Endothelial cell of umbilical vein (primary cell): ENCODE measurements at regions not wholly inside any gene's neighbourhood (a gene's known extent, or its start where the extent isn't known, plus 50 kb on each side); places are given as distances from the start of the nearest gene placed in this dataset.

ENCODE experiments used
- BruUV-seq: library from RNA; stranded (reverse); fragments of 400-500 nt; replicated peaks from 2 replicates; lab custom pipeline; 2021; lab: Mats Ljungman, UMichigan
- CTCF ChIA-PET: fragments of 300-600, 350-600 bp; sonication (Branson Sonifier 250); formaldehyde crosslinking; loops from one replicate; lab custom pipeline; 2021; ENCODE audit warnings: antibody characterized with exemption, inconsistent platforms; lab: Charles Lee
- POLR2A ChIA-PET: fragments of 300-600, 350-600 bp; sonication (Branson Sonifier 250); formaldehyde crosslinking; loops from one replicate; lab custom pipeline; 2021; ENCODE audit warnings: antibody characterized with exemption, inconsistent platforms; lab: Charles Lee
- DNase-seq: peaks from one replicate; pipeline ENCODE4 v3.0.0-alpha.2; 2011; ENCODE audit warnings: low read depth, low spot score
- FAIRE-seq: peaks from 2 replicates; lab custom pipeline; 2011; peaks lifted over from hg19 to GRCh38; lab: Jason Lieb, UNC
- H2AFZ ChIP-seq: 2 replicates; pipeline ENCODE4 v1.6.0; 2012; ENCODE audit warnings: low read depth, low read length, control low read depth, inconsistent platforms
- H3K27ac ChIP-seq: 2 replicates; pipeline ENCODE4 v1.5.1; 2011; ENCODE audit warnings: low read depth, mild to moderate bottlenecking, control low read depth, low read length, moderate library complexity; ENCODE audit not compliant: insufficient read depth
- H3K27me3 ChIP-seq, 2 experiments: 2 replicates each; pipeline versions ENCODE4 v1.6.0 to v1.6.1; 2011; ENCODE audit warnings: low read length in 2 of 2, mixed read lengths in 1 of 2; ENCODE audit not compliant: control insufficient read depth in 2 of 2, insufficient read depth in 2 of 2
- H3K36me3 ChIP-seq, 2 experiments: 2 replicates in 1 of 2; 3 replicates in 1 of 2; pipeline ENCODE4 v1.5.1; 2011; ENCODE audit warnings: low read length in 2 of 2, mild to moderate bottlenecking in 1 of 2, moderate library complexity in 1 of 2; ENCODE audit not compliant: control insufficient read depth in 2 of 2, insufficient read depth in 2 of 2; ENCODE audit errors: extremely low read depth in 1 of 2
- H3K4me1 ChIP-seq: 3 replicates; pipeline ENCODE4 v1.5.1; 2011; ENCODE audit warnings: mild to moderate bottlenecking, low read length; ENCODE audit not compliant: control insufficient read depth, insufficient read depth; ENCODE audit errors: extremely low read depth
- H3K4me2 ChIP-seq: 2 replicates; pipeline ENCODE4 v1.6.1; 2011; ENCODE audit warnings: low read length, control low read depth, mixed read lengths; ENCODE audit not compliant: insufficient read depth
- H3K4me3 ChIP-seq, 3 experiments: fragments of 200-600 bp in 1 of 3; sonication (generic), shearing (Covaris generic) in 1 of 3; replicated peaks in 1 of 3; 2 replicates each; pipeline ENCODE4 v1.5.1; 2011 to 2016; ENCODE audit warnings: control low read depth in 3 of 3, low read length in 3 of 3, mild to moderate bottlenecking in 2 of 3, inconsistent platforms in 1 of 3, low read depth in 1 of 3, moderate library complexity in 1 of 3; ENCODE audit not compliant: insufficient read depth in 1 of 3
- H3K79me2 ChIP-seq: 2 replicates; pipeline ENCODE4 v1.6.0; 2012; ENCODE audit warnings: low read length, inconsistent platforms; ENCODE audit not compliant: control insufficient read depth, insufficient read depth
- H3K9ac ChIP-seq: replicated peaks from 2 replicates; pipeline ENCODE3; 2011; ENCODE audit warnings: low read length, control low read depth; ENCODE audit not compliant: insufficient read depth; ENCODE audit errors: extremely low read depth
- H3K9me1 ChIP-seq: replicated peaks from 3 replicates; pipeline ENCODE4 v1.6.0; 2011; ENCODE audit warnings: mild to moderate bottlenecking, low read length; ENCODE audit not compliant: control insufficient read depth, insufficient read depth; ENCODE audit errors: extremely low read depth
- H3K9me3 ChIP-seq: replicated peaks from 2 replicates; pipeline ENCODE4 v1.5.1; 2012; ENCODE audit warnings: low read length, inconsistent platforms; ENCODE audit not compliant: control insufficient read depth, insufficient read depth
- H4K20me1 ChIP-seq: replicated peaks from 2 replicates; pipeline ENCODE3; 2011; ENCODE audit warnings: mild to moderate bottlenecking, low read length; ENCODE audit not compliant: control insufficient read depth, insufficient read depth; ENCODE audit errors: extremely low read depth
- CTCF ChIP-seq, 2 donors: IDR thresholded peaks; 1 replicate in 1 of 2; 2 replicates in 1 of 2; pipeline ENCODE4 v1.5.1; 2011; ENCODE audit warnings: low read length in 2 of 2, mild to moderate bottlenecking in 2 of 2, moderate library complexity in 2 of 2, control low read depth in 1 of 2, inconsistent platforms in 1 of 2, low read depth in 1 of 2; ENCODE audit not compliant: insufficient read depth in 1 of 2; ENCODE audit errors: extremely low read depth in 1 of 2
- EZH2 ChIP-seq: IDR thresholded peaks from 2 replicates; pipeline ENCODE4 v1.6.1; 2012; ENCODE audit warnings: borderline replicate concordance, low read depth, mild to moderate bottlenecking, moderate library complexity, low read length, inconsistent platforms; ENCODE audit not compliant: severe bottlenecking
- FOS ChIP-seq: IDR thresholded peaks from 2 replicates; pipeline ENCODE4 v1.6.1; 2011; ENCODE audit warnings: mild to moderate bottlenecking, low read length, moderate library complexity, borderline replicate concordance; ENCODE audit not compliant: insufficient read depth
- GATA2 ChIP-seq: IDR thresholded peaks from 2 replicates; pipeline ENCODE4 v1.7.0; 2011; ENCODE audit warnings: low read depth, mild to moderate bottlenecking, moderate library complexity, mixed read lengths, low read length; ENCODE audit not compliant: insufficient read length, insufficient read depth
- JUN ChIP-seq: IDR thresholded peaks from 2 replicates; pipeline ENCODE4 v1.6.1; 2011; ENCODE audit warnings: borderline replicate concordance, low read depth; ENCODE audit not compliant: insufficient read length, insufficient read depth
- MAX ChIP-seq: IDR thresholded peaks from 2 replicates; pipeline ENCODE4 v1.6.1; 2011; ENCODE audit not compliant: insufficient read depth, insufficient read length
- MYC ChIP-seq: IDR thresholded peaks from one replicate; pipeline ENCODE4 v1.6.1; 2011; ENCODE audit warnings: mild to moderate bottlenecking, low read depth, low read length
- POLR2A ChIP-seq: IDR thresholded peaks from 2 replicates; pipeline ENCODE4 v1.6.1; 2012; ENCODE audit warnings: low read depth, mild to moderate bottlenecking, control low read depth, low read length
- POLR2AphosphoS5 ChIP-seq: IDR thresholded peaks from 2 replicates; pipeline ENCODE4 v1.6.1; 2012; ENCODE audit warnings: low read depth, mild to moderate bottlenecking, control low read depth, low read length, moderate library complexity; ENCODE audit not compliant: insufficient read depth
- dilution Hi-C: fragments of 300-500 bp; cut with MboI; formaldehyde crosslinking; loops from one replicate; pipeline ENCODE4 v1.15.0; 2019; ENCODE audit warnings: low sequenced_read_pairs; ENCODE audit not compliant: extremely low pct_ligation_motif_present
- intact Hi-C: fragments of 100-400 bp; cut with micrococcal nuclease; formaldehyde crosslinking; loops from one replicate; pipeline ENCODE4 v1.10.0; 2022

GRCh38 chr4:182067828-182068227 lies 175.4 kb upstream of the TENM3 start:
- no peak overlapping the region for H3K9ac ChIP-seq
- no peaks in the 10 kb centered on the region for H3K4me1 ChIP-seq
- H3K36me3 ChIP-seq: no peaks in the 10 kb centered on the region
- DNase-seq (no peak), FAIRE-seq (no peak)
- H3K4me3 ChIP-seq: no peak overlapping the region
- intact Hi-C loops (no loop called here), dilution Hi-C loops (no loop called here)
- H2AFZ ChIP-seq: no peak overlapping the region
- H3K27me3 ChIP-seq: no peaks in the 10 kb centered on the region
- H4K20me1 ChIP-seq: no peaks in the 10 kb centered on the region
- POLR2A ChIA-PET: no interaction called here
- H3K4me2 ChIP-seq: no peak overlapping the region
- no peaks in the 10 kb centered on the region for H3K9me1 ChIP-seq
- CTCF ChIA-PET: no interaction called here
- H3K9me3 ChIP-seq: peaks cover 7% of the 10 kb centered on the region
- BruUV-seq: no TSS peak
- no peak overlapping the region for H3K27ac ChIP-seq
- TF ChIP-seq POLR2AphosphoS5: no peak
- TF ChIP-seq MYC: no peak
- TF ChIP-seq MAX: no peak
- no peak for TF ChIP-seq GATA2
- no peak for TF ChIP-seq EZH2
- no peak for TF ChIP-seq CTCF (IDR thresholded peaks at IDR 0.05; ENCODE audit: extremely low read depth in 1 of 2, insufficient read depth in 1 of 2, low read depth in 1 of 2, low read length in 2 of 2)
- TF ChIP-seq FOS: no peak
- no peak for TF ChIP-seq POLR2A
- TF ChIP-seq JUN: no peak
- no peaks in the 10 kb centered on the region for H3K79me2 ChIP-seq
